Spleen (tissue), 7 donors: ENCODE measurements at regions not wholly inside any gene's neighbourhood (a gene's known extent, or its start where the extent isn't known, plus 50 kb on each side); places are given as distances from the start of the nearest gene placed in this dataset.

Experiments used
- CTCF ChIP-seq, 11 experiments: fragments of 200-600 bp in 7 of 11; fragments of 450-650 bp in 4 of 11; sonication (generic) in 4 of 11; IDR thresholded peaks in 8 of 11; conservative IDR thresholded peaks in 3 of 11; 1 replicate in 7 of 11; 2 replicates in 4 of 11; pipeline versions ENCODE4 v1.4.0 to v1.8.0; 2016 to 2021; ENCODE audit warnings: antibody characterized with exemption in 11 of 11, inconsistent platforms in 4 of 11, mild to moderate bottlenecking in 1 of 11
- POLR2A ChIP-seq, 3 donors: fragments of 450-650 bp; IDR thresholded peaks; one replicate each; pipeline ENCODE4 v1.5.1; 2017; ENCODE audit warnings: antibody characterized with exemption in 3 of 3, mild to moderate bottlenecking in 1 of 3
- donor health status: DM: no; HTN: no; CAD: no; lungs with moderate emphysema.
- donor health status: DM: no; HTN: no; CAD: no.
- donor health status: DM: no; HTN: no; CAD: no.

- no peak for TF ChIP-seq CTCF (IDR thresholded peaks at IDR 0.05 in 8 of 11, conservative IDR thresholded peaks at IDR 0.05 in 3 of 11)
- no peak for TF ChIP-seq POLR2A (IDR thresholded peaks at IDR 0.05)
Observed at GRCh38 chr16:85357323-85357722, 245.1 kb upstream of the CIBAR2 start.
